ENCODE measurements at regions not wholly inside any gene's neighbourhood (a gene's known extent, or its start where the extent isn't known, plus 50 kb on each side); places are given as distances from the start of the nearest gene placed in this dataset.
"Not testable (repeated sequence)": the region's sequence is repeated elsewhere in the genome, so short reads cannot be mapped to it uniquely, and the experiment has no call there.

DNA sequence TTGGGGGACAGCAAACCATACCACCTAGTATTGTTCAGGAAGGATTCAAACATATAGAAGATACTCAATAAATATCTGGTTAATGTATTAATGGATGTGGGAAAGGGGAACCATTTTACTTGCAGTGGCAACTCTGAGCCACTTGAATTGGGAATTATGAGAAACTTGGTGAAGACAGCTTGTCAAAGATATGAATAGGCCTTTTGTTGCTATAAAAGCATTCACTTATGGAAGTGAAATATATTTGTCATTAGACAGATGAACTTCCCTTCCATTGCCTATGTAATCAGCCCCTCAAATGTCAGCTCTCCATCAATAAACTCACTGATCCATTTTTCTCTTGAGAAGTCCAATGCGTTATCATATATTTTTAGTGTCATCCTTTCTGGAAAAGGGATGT is 56.1 kb downstream of the GPR85 start:
- no peak for DNase-seq (ENCODE audit: low spot score)

DNA sequence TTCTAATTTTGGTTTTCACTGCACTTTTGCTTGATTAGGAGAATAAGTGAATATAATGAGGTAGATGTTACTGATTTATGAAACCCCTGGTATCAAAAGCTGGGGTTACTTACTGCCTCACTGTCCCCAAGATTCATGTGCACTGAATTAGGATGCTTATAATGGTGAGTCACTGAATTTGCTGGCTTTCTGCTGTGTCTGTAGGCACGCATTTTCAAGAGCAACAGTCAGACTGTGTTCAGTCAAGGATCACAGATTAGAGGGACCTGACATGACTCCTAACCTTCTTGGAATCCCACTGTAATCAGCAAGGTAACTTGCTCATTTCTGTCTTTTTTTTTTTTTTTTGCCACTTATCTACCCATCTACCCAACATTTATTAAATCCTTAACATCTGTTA is 59.7 kb downstream of the GPR85 start:
- DNase-seq (ENCODE audit: low spot score) = no peak

DNA sequence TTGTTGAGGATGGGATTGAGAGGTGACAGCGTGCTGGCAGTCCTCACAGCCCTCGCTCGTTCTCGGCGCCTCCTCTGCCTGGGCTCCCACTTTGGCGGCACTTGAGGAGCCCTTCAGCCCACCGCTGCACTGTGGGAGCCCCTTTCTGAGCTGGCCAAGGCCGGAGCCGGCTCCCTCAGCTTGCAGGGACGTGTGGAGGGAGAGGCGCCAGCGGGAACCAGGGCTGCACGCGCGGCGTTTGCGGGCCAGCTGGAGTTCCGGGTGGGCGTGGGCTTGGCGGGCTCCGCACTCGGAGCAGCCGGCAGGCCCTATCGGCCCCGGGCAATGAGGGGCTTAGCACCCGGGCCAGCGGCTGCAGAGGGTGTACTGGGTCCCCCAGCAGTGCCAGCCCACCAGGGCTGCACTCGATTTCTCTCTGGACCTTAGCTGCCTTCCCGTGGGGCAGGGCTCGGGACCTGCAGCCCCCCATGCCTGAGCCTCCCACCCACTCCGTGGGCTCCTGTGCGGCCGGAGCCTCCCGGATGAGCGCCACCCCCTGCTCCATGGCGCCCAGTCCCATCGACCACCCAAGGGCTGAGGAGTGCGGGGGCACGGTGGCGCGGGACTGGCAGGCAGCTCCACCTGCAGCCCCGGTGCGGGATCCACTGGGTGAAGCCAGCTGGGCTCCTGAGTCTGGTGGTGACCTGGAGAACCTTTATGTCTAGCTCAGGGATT is 69.3 kb downstream of the GPR85 start:
- DNase-seq (ENCODE audit: low spot score) = not testable (repeated sequence)

GRCh38 chr7:113015034-113015645 is 71.5 kb downstream of the GPR85 start:
- no peak for DNase-seq (ENCODE audit: low spot score)

DNA sequence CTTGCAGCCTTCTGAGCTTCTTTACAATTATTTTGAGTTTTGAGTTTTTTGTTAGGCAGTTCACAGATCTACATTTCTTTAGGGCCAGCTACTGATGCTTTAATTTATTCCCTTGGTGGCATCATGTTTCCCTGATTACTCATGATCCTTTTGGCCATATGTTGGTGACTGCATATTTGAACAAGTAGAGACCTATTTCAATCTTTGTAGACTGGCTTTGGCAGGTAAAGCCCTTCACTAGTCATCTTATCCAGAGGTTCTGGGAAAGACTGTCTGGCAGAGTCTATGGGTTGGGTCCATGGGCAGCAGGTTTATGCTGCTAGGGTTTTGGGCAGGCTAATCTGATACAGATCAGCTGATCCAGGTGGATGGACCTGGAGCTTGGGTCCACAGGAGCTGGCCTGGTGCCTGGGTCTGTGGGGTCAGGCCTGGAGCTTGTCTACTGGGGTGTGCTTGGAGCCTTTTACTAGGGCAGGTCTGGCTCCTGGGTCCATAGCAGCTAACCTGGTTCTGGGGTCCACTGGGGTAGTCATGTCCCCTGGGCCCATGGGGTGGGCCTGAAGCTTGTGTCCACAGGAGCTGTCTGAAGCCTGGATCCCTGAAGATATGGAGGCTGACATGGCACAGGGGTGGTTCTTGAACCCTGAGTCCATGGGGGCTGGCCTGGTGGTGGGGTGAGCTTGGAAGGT is 72.7 kb downstream of the GPR85 start:
- DNase-seq (ENCODE audit: low spot score) = no peak

- DNase-seq (ENCODE audit: low spot score) = not testable (repeated sequence)
These were observed 73.8 kb downstream of the GPR85 start for GRCh38 chr7:113012862-113013261.

GRCh38 chr7:113010377-113010776 is 76.2 kb downstream of the GPR85 start:
- no peak for DNase-seq (ENCODE audit: low spot score)

- DNase-seq (ENCODE audit: low spot score) = no peak
These were observed 77.9 kb downstream of the GPR85 start for GRCh38 chr7:113008755-113009154.

GRCh38 chr7:113004726-113005454 is 81.7 kb downstream of the GPR85 start:
- DNase-seq (ENCODE audit: low spot score) = no peak

DNA sequence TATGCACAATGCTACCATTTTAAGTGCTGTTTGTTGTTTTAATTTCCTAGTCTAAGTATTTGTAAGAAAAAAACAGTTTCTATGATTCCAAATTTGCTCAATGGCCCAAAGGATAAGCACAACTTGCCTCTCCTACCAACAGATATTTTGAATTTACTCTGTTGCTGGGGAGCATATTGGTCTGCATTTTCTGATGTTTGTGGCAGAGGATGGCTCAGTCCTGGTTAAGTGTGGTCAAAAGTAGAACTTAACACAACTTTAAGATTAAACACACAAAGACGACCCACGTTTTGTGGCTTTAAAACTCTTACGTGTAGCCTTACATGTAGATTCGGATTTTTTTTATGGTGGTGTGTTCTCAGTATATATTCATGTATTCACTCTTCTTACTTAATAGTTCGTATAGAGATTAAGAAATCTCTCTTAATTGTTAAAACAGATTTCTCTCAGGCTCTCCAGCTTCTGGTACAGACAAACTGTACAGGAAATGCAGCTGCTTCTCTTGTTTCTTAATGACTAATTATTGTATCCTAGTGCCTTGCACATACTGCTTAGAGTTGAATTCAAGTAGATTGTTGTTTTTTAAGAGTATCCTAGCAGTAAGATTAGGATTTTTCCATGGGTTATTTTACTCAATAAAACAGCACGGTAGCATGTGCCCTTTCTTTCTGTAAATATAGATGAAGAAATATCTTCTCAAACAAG is 86.2 kb downstream of the GPR85 start:
- no peak for DNase-seq (ENCODE audit: low spot score)

DNA sequence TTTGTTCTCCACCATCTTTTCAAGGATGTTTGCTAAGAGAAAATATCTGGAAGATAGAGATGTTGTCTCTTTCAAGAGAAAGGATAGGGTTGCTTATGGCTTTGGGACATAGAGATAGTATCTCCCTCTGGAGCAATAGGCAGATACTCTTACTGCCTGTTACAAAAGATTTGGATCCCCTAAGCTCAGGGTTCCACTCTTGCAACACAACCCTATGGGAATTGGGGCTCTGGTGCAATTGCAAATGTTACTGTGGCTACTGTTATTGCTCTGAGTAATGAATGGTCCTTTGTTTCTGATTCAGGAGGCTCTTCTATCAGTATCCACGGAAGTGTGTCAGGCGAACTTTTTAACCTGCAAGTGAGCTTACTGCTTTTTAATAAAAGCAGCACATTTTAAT is 88.8 kb downstream of the GPR85 start:
- DNase-seq (ENCODE audit: low spot score) = no peak

DNA sequence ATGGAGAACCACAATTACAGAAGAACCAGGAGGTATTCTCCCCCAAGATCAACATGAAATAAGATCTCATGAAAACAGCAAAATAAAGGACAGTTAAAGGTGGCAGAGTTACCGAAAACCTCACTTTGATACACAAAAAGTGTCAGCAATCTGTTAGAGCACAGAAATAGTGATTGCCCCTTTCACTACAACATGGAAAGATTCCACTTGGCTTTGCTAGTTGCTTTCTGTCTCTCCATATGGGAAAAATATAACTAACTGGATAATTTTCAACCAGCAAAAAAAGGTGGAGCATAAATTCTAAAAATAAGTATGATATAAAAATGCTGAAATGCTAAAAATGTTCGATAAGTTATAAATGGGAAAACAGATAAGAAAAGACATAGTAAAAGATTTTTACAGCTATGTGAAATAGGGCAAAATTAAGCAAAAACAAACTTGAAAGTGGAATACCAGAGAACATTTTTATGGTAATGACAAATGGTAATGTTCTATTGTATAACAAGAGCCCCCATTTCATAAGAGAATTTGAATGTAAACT is 90.2 kb downstream of the GPR85 start:
- no peak for DNase-seq (ENCODE audit: low spot score)

DNA sequence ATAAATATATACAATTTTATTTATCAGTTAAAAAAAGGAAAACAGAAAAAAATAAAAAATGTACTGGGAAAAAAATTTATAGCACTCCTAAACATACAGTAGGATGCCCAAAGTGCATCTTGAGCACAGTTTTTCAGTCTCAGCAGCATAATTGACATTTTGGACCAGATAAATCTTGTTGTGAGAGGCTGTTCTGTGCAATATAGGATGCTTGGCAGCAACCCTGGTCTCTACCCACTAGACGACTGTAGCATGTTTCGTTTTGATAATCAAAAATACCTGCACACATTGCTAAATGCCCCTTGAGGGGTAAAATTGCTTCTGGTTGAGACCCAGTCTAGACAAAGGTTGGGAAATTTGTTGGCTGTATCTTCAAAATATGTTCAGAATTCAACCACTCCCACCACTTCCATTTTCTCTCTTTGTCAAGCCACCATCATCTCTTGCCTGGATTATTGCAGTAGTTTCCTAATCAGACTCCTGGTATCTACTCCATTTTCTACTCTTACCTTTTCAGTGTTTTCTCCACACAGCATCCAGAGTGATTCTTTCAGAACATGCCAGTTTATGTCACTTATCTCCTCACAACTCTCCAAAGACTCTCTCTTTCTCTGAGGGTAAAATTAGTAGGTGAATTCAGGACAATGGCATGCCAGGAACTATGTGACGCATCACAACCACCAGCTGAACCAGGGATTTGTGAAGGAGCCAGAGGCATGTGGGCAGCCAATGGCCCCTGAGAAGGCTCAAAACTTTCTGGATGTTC is 91.4 kb downstream of the GPR85 start:
- DNase-seq (ENCODE audit: low spot score) = no peak

DNA sequence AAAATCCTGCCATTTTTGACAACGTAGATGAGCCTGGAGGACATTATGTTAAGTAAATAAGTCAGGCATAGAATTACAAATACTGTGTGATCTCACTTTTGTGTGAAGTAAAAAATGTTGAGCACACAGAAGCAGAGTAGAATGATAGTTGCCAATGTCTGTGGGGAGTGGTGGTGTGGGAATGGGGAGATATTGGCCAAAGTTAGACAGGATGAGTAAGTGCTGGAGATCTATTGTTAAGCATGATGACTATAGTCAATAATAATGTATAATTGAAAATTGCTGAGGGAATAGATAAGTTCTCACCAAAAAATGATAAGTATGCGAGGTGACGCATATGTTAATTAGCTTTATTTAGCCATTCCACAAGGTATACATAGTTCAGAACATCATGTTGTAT is 92.0 kb downstream of the GPR85 start:
- DNase-seq (ENCODE audit: low spot score) = no peak

GRCh38 chr7:112990624-112991023 is 96.0 kb downstream of the GPR85 start:
- no peak for DNase-seq (ENCODE audit: low spot score)

DNA sequence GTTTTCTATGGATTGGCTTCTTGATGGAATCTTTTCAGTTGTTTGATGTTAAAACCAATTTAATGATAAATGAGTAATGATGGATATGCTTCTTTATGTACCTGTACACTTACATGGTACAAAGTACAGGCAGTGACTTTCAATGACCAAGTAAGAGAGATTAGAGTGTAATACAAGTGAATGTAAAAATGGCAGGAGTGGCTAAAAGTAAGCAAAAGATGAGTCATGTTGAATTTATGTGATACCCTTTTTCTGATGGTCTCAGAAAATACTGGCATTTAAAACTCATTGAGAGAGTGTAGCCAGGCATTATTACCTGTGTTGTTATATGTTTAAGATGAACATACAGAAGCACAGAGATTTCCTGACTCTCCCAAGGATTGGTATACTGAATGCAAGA is 97.1 kb downstream of the GPR85 start:
- no peak for DNase-seq (ENCODE audit: low spot score)

- no peak for DNase-seq (ENCODE audit: low spot score)
These were observed 99.5 kb downstream of the GPR85 start for GRCh38 chr7:112987171-112987570.

- no peak for DNase-seq (ENCODE audit: low spot score)
These were observed 100.2 kb downstream of the GPR85 start for GRCh38 chr7:112986256-112987031.

DNA sequence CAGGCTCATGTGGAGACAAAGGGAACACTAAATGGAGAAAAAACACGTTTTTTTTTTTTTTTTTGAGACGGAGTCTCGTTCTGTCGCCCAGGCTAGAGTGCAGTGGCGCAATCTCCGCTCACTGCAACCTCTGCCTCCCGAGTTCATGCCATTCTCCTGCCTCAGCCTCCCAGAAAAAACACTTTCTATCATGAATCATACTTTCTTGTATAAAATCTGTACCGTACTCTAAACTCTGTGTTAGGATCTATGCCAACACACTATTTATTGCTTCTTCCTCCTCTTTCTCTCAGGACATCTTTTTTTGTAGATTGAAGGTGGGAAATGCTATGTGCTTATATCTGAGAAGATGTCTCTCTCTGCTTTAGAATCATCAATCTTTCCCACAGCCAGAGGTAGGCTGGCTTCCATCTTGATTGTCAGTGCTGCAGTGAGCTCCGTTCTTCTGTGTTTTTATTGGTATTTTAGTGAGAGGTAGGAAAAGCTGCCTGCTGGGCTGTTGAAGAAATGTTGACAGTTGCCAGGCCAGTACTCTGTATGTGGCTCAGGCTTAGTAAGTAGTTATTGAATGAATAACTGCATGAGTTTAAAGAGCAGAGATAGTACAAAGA is 101.1 kb downstream of the GPR85 start:
- no peak for DNase-seq (ENCODE audit: low spot score)

Data from D341Med (cell line).